WTC11 (cell line): ENCODE measurements at regions not wholly inside any gene's neighbourhood (a gene's known extent, or its start where the extent isn't known, plus 50 kb on each side); places are given as distances from the start of the nearest gene placed in this dataset.

Experiments used
- ATAC-seq: fragments of 200-7000 bp; cut with Tn5 transposase; 2 replicates; pipeline ENCODE4 v1.10.0; 2021; ENCODE audit warnings: mild to moderate bottlenecking, moderate library complexity
- CTCF ChIA-PET: fragments of 300-600 bp; sonication (Branson Sonifier 250); formaldehyde crosslinking; loops from one replicate; lab custom pipeline; 2021; ENCODE audit warnings: antibody characterized with exemption; lab: Charles Lee
- POLR2A ChIA-PET: fragments of 350-600 bp; sonication (Branson Sonifier 250); formaldehyde crosslinking; loops from one replicate; lab custom pipeline; 2021; ENCODE audit warnings: antibody characterized with exemption; lab: Charles Lee
- DNase-seq: peaks from one replicate; pipeline ENCODE4 v3.0.0; 2021; ENCODE audit warnings: low spot score
- H3K27ac Mint-ChIP-seq: 2 replicates; pipeline ENCODE4 v1.8.0; 2021; ENCODE audit warnings: mixed read lengths
- H3K27me3 Mint-ChIP-seq: 2 replicates; pipeline ENCODE4 v1.8.0; 2021; ENCODE audit warnings: low read depth, mild to moderate bottlenecking, moderate library complexity, mixed read lengths
- H3K36me3 Mint-ChIP-seq: 2 replicates; pipeline ENCODE4 v1.8.0; 2021; ENCODE audit warnings: mixed read lengths
- H3K4me1 Mint-ChIP-seq: 2 replicates; pipeline ENCODE4 v1.8.0; 2022; ENCODE audit warnings: mixed read lengths
- H3K4me3 Mint-ChIP-seq: 2 replicates; pipeline ENCODE4 v1.8.0; 2021; ENCODE audit warnings: mild to moderate bottlenecking, moderate library complexity, mixed read lengths
- H3K9me3 Mint-ChIP-seq: 2 replicates; pipeline ENCODE4 v1.8.0; 2021; ENCODE audit warnings: mixed read lengths
- AR ChIP-seq: fragments of 250-450 bp; sonication (Bioruptor Pico); IDR thresholded peaks from 2 replicates; pipeline ENCODE4 v1.9.0; 2021; ENCODE audit warnings: mild to moderate bottlenecking
- CREB1 ChIP-seq: sonication (generic); formaldehyde crosslinking; IDR thresholded peaks from 2 replicates; pipeline ENCODE4 v1.8.0; 2023; ENCODE audit warnings: mild to moderate bottlenecking, missing genetic modification reagents
- E2F1 ChIP-seq: sonication (generic); formaldehyde crosslinking; IDR thresholded peaks from 2 replicates; pipeline ENCODE4 v1.8.0; 2022; ENCODE audit warnings: mild to moderate bottlenecking, missing genetic modification reagents
- EMX1 ChIP-seq: fragments of 250-450 bp; sonication (Bioruptor Pico); IDR thresholded peaks from 2 replicates; pipeline ENCODE4 v1.8.0; 2021; ENCODE audit warnings: mild to moderate bottlenecking
- ESRRA ChIP-seq: sonication (generic); formaldehyde crosslinking; IDR thresholded peaks from 2 replicates; pipeline ENCODE4 v1.8.1; 2022; ENCODE audit warnings: mild to moderate bottlenecking, missing genetic modification reagents, borderline replicate concordance
- GABPB1 ChIP-seq: sonication (generic); formaldehyde crosslinking; IDR thresholded peaks from 2 replicates; pipeline ENCODE4 v1.8.1; 2023; ENCODE audit warnings: mild to moderate bottlenecking, missing genetic modification reagents
- IRF2 ChIP-seq: sonication (generic); formaldehyde crosslinking; IDR thresholded peaks from 2 replicates; pipeline ENCODE4 v1.8.0; 2022; ENCODE audit warnings: low read depth, missing genetic modification reagents, borderline replicate concordance
- NFATC4 ChIP-seq: fragments of 250-450 bp; sonication (Bioruptor Pico); IDR thresholded peaks from 2 replicates; pipeline ENCODE4 v1.9.0; 2021; ENCODE audit warnings: mild to moderate bottlenecking
- OVOL2 ChIP-seq: fragments of 250-450 bp; sonication (Bioruptor Pico); IDR thresholded peaks from 2 replicates; pipeline ENCODE4 v1.9.0; 2021; ENCODE audit warnings: mild to moderate bottlenecking, borderline replicate concordance
- PRRX2 ChIP-seq: fragments of 250-450 bp; sonication (Bioruptor Pico); IDR thresholded peaks from 2 replicates; pipeline ENCODE4 v1.8.0; 2021; ENCODE audit warnings: mild to moderate bottlenecking
- TEAD4 ChIP-seq: sonication (generic); formaldehyde crosslinking; IDR thresholded peaks from 2 replicates; pipeline ENCODE4 v1.8.0; 2022; ENCODE audit warnings: mild to moderate bottlenecking, missing genetic modification reagents
- USF1 ChIP-seq: sonication (generic); formaldehyde crosslinking; IDR thresholded peaks from 2 replicates; pipeline ENCODE4 v1.8.0; 2022; ENCODE audit warnings: mild to moderate bottlenecking, missing genetic modification reagents
- ZNF219 ChIP-seq: sonication (generic); formaldehyde crosslinking; IDR thresholded peaks from 2 replicates; pipeline ENCODE4 v1.8.0; 2023; ENCODE audit warnings: missing genetic modification reagents, mild to moderate bottlenecking, borderline replicate concordance
- ZNF396 ChIP-seq: fragments of 250-450 bp; sonication (Bioruptor Pico); IDR thresholded peaks from 2 replicates; pipeline ENCODE4 v1.8.0; 2021; ENCODE audit warnings: mild to moderate bottlenecking, moderate library complexity, borderline replicate concordance
- ZNF671 ChIP-seq: fragments of 250-450 bp; sonication (Bioruptor Pico); IDR thresholded peaks from 2 replicates; pipeline ENCODE4 v1.8.0; 2021; ENCODE audit warnings: mild to moderate bottlenecking
- TF ChIP-seq, protein P1 (sequence below): sonication (generic); formaldehyde crosslinking; IDR thresholded peaks from 2 replicates; pipeline ENCODE4 v1.8.0; 2023; ENCODE audit warnings: missing genetic modification reagents
- TF ChIP-seq, protein P2 (sequence below): sonication (generic); formaldehyde crosslinking; IDR thresholded peaks from 2 replicates; pipeline ENCODE4 v1.8.1; 2022; ENCODE audit warnings: low read depth, mild to moderate bottlenecking, moderate library complexity, missing genetic modification reagents, borderline replicate concordance
- TF ChIP-seq, protein P3 (sequence below): fragments of 250-450 bp; sonication (Bioruptor Pico); IDR thresholded peaks from 2 replicates; pipeline ENCODE4 v2.1.2; 2022; ENCODE audit warnings: mild to moderate bottlenecking, moderate library complexity

GRCh38 chr7:15885678-15886077, 199.2 kb upstream of the MEOX2 start:
- Mint-ChIP-seq H3K27me3 (no peaks in the 10 kb centered on the region), H3K27ac (no peak overlapping the region), H3K36me3 (no peaks in the 10 kb centered on the region), H3K4me1 (no peaks in the 10 kb centered on the region), H3K4me3 (no peak overlapping the region), H3K9me3 (peaks cover 17% of the 10 kb centered on the region)
- no peak for ATAC-seq
- TF ChIP-seq NFATC4 (CRISPR knock-in tag): no peak
- TF ChIP-seq, protein P1, sequence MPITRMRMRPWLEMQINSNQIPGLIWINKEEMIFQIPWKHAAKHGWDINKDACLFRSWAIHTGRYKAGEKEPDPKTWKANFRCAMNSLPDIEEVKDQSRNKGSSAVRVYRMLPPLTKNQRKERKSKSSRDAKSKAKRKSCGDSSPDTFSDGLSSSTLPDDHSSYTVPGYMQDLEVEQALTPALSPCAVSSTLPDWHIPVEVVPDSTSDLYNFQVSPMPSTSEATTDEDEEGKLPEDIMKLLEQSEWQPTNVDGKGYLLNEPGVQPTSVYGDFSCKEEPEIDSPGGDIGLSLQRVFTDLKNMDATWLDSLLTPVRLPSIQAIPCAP (CRISPR knock-in tag): no peak
- POLR2A ChIA-PET: no interaction called here
- DNase-seq: no peak
- CTCF ChIA-PET: no interaction called here

GRCh38 chr7:15874774-15875173, 188.3 kb upstream of the MEOX2 start:
- H3K4me3 Mint-ChIP-seq: no peak overlapping the region
- H3K27ac Mint-ChIP-seq: no peak overlapping the region
- DNase-seq (no peak), ATAC-seq (no peak)
- H3K36me3 Mint-ChIP-seq: no peaks in the 10 kb centered on the region
- H3K9me3 Mint-ChIP-seq: peaks cover 3% of the 10 kb centered on the region; the same call in 1 of the 2 replicates
- CTCF ChIA-PET: no interaction called here
- no peaks in the 10 kb centered on the region for H3K27me3 Mint-ChIP-seq
- no peaks in the 10 kb centered on the region for H3K4me1 Mint-ChIP-seq
- POLR2A ChIA-PET: no interaction called here
- TF ChIP-seq EMX1 (CRISPR knock-in tag): no peak
- no peak for TF ChIP-seq GABPB1 (CRISPR knock-in tag)
- TF ChIP-seq, protein P2, sequence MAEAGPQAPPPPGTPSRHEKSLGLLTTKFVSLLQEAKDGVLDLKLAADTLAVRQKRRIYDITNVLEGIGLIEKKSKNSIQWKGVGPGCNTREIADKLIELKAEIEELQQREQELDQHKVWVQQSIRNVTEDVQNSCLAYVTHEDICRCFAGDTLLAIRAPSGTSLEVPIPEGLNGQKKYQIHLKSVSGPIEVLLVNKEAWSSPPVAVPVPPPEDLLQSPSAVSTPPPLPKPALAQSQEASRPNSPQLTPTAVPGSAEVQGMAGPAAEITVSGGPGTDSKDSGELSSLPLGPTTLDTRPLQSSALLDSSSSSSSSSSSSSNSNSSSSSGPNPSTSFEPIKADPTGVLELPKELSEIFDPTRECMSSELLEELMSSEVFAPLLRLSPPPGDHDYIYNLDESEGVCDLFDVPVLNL (CRISPR knock-in tag): no peak
- no peak for TF ChIP-seq ZNF219
- TF ChIP-seq AR: no peak
- no peak for TF ChIP-seq OVOL2 (CRISPR knock-in tag)
- TF ChIP-seq PRRX2 (CRISPR knock-in tag): no peak
- TF ChIP-seq E2F1 (CRISPR knock-in tag): no peak
- no peak for TF ChIP-seq ESRRA (CRISPR knock-in tag)
- TF ChIP-seq USF1 (CRISPR knock-in tag): no peak
- no peak for TF ChIP-seq CREB1 (CRISPR knock-in tag)
- TF ChIP-seq, protein P3, sequence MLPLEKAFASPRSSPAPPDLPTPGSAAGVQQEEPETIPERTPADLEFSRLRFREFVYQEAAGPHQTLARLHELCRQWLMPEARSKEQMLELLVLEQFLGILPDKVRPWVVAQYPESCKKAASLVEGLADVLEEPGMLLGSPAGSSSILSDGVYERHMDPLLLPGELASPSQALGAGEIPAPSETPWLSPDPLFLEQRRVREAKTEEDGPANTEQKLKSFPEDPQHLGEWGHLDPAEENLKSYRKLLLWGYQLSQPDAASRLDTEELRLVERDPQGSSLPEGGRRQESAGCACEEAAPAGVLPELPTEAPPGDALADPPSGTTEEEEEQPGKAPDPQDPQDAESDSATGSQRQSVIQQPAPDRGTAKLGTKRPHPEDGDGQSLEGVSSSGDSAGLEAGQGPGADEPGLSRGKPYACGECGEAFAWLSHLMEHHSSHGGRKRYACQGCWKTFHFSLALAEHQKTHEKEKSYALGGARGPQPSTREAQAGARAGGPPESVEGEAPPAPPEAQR (CRISPR knock-in tag): no peak
- TF ChIP-seq TEAD4 (CRISPR knock-in tag): no peak
- no peak for TF ChIP-seq IRF2 (CRISPR knock-in tag)
- TF ChIP-seq ZNF671: no peak
- TF ChIP-seq ZNF396: no peak
